CD4-positive, alpha-beta T cell treated with Interferon gamma for 1 hour (primary cell): ENCODE measurements at regions not wholly inside any gene's neighbourhood (a gene's known extent, or its start where the extent isn't known, plus 50 kb on each side); places are given as distances from the start of the nearest gene placed in this dataset.
"Not testable (repeated sequence)": the region's sequence is repeated elsewhere in the genome, so short reads cannot be mapped to it uniquely, and the experiment has no call there.

Source experiments
- DNase-seq: peaks from one replicate; pipeline ENCODE4 v3.0.0-alpha.2; 2020

GRCh38 chr11:134976551-134976950 lies 564.5 kb upstream of the B3GAT1 start:
- no peak for DNase-seq

- no peak for DNase-seq
Observed at GRCh38 chr11:134975866-134976376, 563.9 kb upstream of the B3GAT1 start.

- DNase-seq: no peak
Observed at GRCh38 chr11:134973801-134974200, 561.8 kb upstream of the B3GAT1 start.

GRCh38 chr11:134971381-134971780 lies 559.3 kb upstream of the B3GAT1 start:
- DNase-seq: no peak

- DNase-seq: no peak
Observed at GRCh38 chr11:134967746-134968145, 555.7 kb upstream of the B3GAT1 start.

- DNase-seq: not testable (repeated sequence)
Observed at GRCh38 chr11:134961386-134961785, 549.3 kb upstream of the B3GAT1 start.

GRCh38 chr11:134958870-134959269 lies 546.8 kb upstream of the B3GAT1 start:
- DNase-seq: no peak

- no peak for DNase-seq
Observed at GRCh38 chr11:134958336-134958640, 546.2 kb upstream of the B3GAT1 start.

GRCh38 chr11:134957540-134958335 lies 545.7 kb upstream of the B3GAT1 start:
- DNase-seq: no peak

- DNase-seq: no peak
Observed at GRCh38 chr11:134956450-134957210, 544.6 kb upstream of the B3GAT1 start.

- not testable (repeated sequence) for DNase-seq
Observed at GRCh38 chr11:134955970-134956369, 543.9 kb upstream of the B3GAT1 start.

- no peak for DNase-seq
Observed at GRCh38 chr11:134955281-134955680, 543.2 kb upstream of the B3GAT1 start.

GRCh38 chr11:134954456-134954855 lies 542.4 kb upstream of the B3GAT1 start:
- not testable (repeated sequence) for DNase-seq

- DNase-seq: not testable (repeated sequence)
Observed at GRCh38 chr11:134953417-134953970, 541.5 kb upstream of the B3GAT1 start.

- no peak for DNase-seq
Observed at GRCh38 chr11:134951305-134951700, 539.3 kb upstream of the B3GAT1 start.

GRCh38 chr11:134950692-134951304 lies 538.8 kb upstream of the B3GAT1 start:
- DNase-seq: no peak

GRCh38 chr11:134949121-134950090 lies 537.4 kb upstream of the B3GAT1 start:
- DNase-seq: no peak

- no peak for DNase-seq
Observed at GRCh38 chr11:134947556-134947955, 535.5 kb upstream of the B3GAT1 start.

- DNase-seq: no peak
Observed at GRCh38 chr11:134945993-134946392, 534.0 kb upstream of the B3GAT1 start.

- no peak for DNase-seq
Observed at GRCh38 chr11:134944986-134945385, 532.9 kb upstream of the B3GAT1 start.

GRCh38 chr11:134944131-134944530 lies 532.1 kb upstream of the B3GAT1 start:
- DNase-seq: no peak

- no peak for DNase-seq
Observed at GRCh38 chr11:134943544-134943943, 531.5 kb upstream of the B3GAT1 start.
